NT2/D1 (cell line): ENCODE measurements at regions not wholly inside any gene's neighbourhood (a gene's known extent, or its start where the extent isn't known, plus 50 kb on each side); places are given as distances from the start of the nearest gene placed in this dataset.
"Not testable (repeated sequence)": the region's sequence is repeated elsewhere in the genome, so short reads cannot be mapped to it uniquely, and the experiment has no call there.

Experiments
- DNase-seq: peaks from one replicate; pipeline ENCODE4 v3.0.0-alpha.2; 2011; ENCODE audit warnings: low read depth, low spot score
- H3K27me3 ChIP-seq: 2 replicates; pipeline ENCODE4 v1.6.0; 2011; ENCODE audit warnings: mild to moderate bottlenecking; ENCODE audit not compliant: insufficient read length, insufficient read depth
- H3K36me3 ChIP-seq: 2 replicates; pipeline ENCODE4 v1.6.1; 2011; ENCODE audit warnings: mild to moderate bottlenecking, low read length, mixed read lengths; ENCODE audit not compliant: insufficient read depth, insufficient read length
- H3K4me1 ChIP-seq: 2 replicates; pipeline ENCODE4 v1.5.1; 2011; ENCODE audit not compliant: insufficient read depth, insufficient read length
- H3K4me3 ChIP-seq: 2 replicates; pipeline ENCODE4 v1.5.1; 2011; ENCODE audit warnings: low read depth; ENCODE audit not compliant: insufficient read length
- H3K9ac ChIP-seq: 2 replicates; pipeline ENCODE4 v1.6.0; 2011; ENCODE audit warnings: low read depth; ENCODE audit not compliant: insufficient read length
- H3K9me3 ChIP-seq: 2 replicates; pipeline ENCODE4 v1.5.1; 2011; ENCODE audit warnings: mild to moderate bottlenecking, low read length; ENCODE audit not compliant: insufficient read depth
- SUZ12 ChIP-seq: IDR thresholded peaks from 2 replicates; pipeline ENCODE4 v1.6.1; 2011; ENCODE audit not compliant: insufficient read length, insufficient read depth; ENCODE audit errors: extremely low read depth
- YY1 ChIP-seq: IDR thresholded peaks from 2 replicates; pipeline ENCODE4 v1.6.1; 2011; ENCODE audit not compliant: insufficient read length, insufficient read depth
- ZNF274 ChIP-seq: IDR thresholded peaks from 2 replicates; pipeline ENCODE4 v1.6.1; 2011; ENCODE audit warnings: mild to moderate bottlenecking, low read depth, low read length

GRCh38 chr5:155696362-155696761, 630.6 kb upstream of the SGCD start:
- H3K4me3 ChIP-seq, result no peak overlapping the region
- DNase-seq, result no peak
- no peaks in the 10 kb centered on the region for H3K4me1 ChIP-seq
- no peaks in the 10 kb centered on the region for H3K36me3 ChIP-seq
- TF ChIP-seq YY1 (no peak), ZNF274 (no peak), SUZ12 (no peak)
- no peak overlapping the region for H3K9ac ChIP-seq
- H3K9me3 ChIP-seq, result no peaks in the 10 kb centered on the region
- H3K27me3 ChIP-seq, result no peaks in the 10 kb centered on the region

- Histone ChIP-seq H3K4me1 (no peaks in the 10 kb centered on the region), H3K9ac (no peak overlapping the region), H3K27me3 (no peaks in the 10 kb centered on the region), H3K4me3 (no peak overlapping the region), H3K36me3 (no peaks in the 10 kb centered on the region), H3K9me3 (no peaks in the 10 kb centered on the region)
- TF ChIP-seq ZNF274 (no peak), SUZ12 (no peak), YY1 (no peak)
- no peak for DNase-seq
Measured at GRCh38 chr5:155697236-155697635, 629.7 kb upstream of the SGCD start.

- Histone ChIP-seq H3K9me3 (no peaks in the 10 kb centered on the region), H3K27me3 (no peaks in the 10 kb centered on the region), H3K4me3 (no peak overlapping the region), H3K36me3 (no peaks in the 10 kb centered on the region), H3K4me1 (no peaks in the 10 kb centered on the region), H3K9ac (no peak overlapping the region)
- peak; percentile 1 for DNase-seq
- no peak for TF ChIP-seq ZNF274
- no peak for TF ChIP-seq YY1
- TF ChIP-seq SUZ12, result no peak
Measured at GRCh38 chr5:155699385-155699784, 627.6 kb upstream of the SGCD start.

GRCh38 chr5:155700333-155700732, 626.6 kb upstream of the SGCD start:
- TF ChIP-seq SUZ12 (no peak), ZNF274 (no peak), YY1 (no peak)
- no peak overlapping the region for H3K4me3 ChIP-seq
- H3K9ac ChIP-seq, result no peak overlapping the region
- H3K27me3 ChIP-seq, result no peaks in the 10 kb centered on the region
- H3K36me3 ChIP-seq, result no peaks in the 10 kb centered on the region
- DNase-seq, result peak; percentile 16
- no peaks in the 10 kb centered on the region for H3K4me1 ChIP-seq
- no peaks in the 10 kb centered on the region for H3K9me3 ChIP-seq

- TF ChIP-seq YY1, result no peak
- TF ChIP-seq SUZ12, result no peak
- TF ChIP-seq ZNF274, result no peak
- no peaks in the 10 kb centered on the region for H3K27me3 ChIP-seq
- no peak overlapping the region for H3K9ac ChIP-seq
- no peak overlapping the region for H3K4me3 ChIP-seq
- no peaks in the 10 kb centered on the region for H3K36me3 ChIP-seq
- no peak for DNase-seq
- H3K4me1 ChIP-seq, result no peaks in the 10 kb centered on the region
- H3K9me3 ChIP-seq, result no peaks in the 10 kb centered on the region
Measured at GRCh38 chr5:155711882-155712281, 615.1 kb upstream of the SGCD start.

- DNase-seq, H3K4me3 ChIP-seq: not testable (repeated sequence)
Measured at GRCh38 chr5:155714435-155714834, 612.5 kb upstream of the SGCD start.

GRCh38 chr5:155726267-155726666, 600.7 kb upstream of the SGCD start:
- no peaks in the 10 kb centered on the region for H3K9me3 ChIP-seq
- no peak overlapping the region for H3K4me3 ChIP-seq
- H3K27me3 ChIP-seq, result peaks cover 75% of the 10 kb centered on the region
- DNase-seq, result peak; percentile 35
- H3K36me3 ChIP-seq, result no peaks in the 10 kb centered on the region
- no peaks in the 10 kb centered on the region for H3K4me1 ChIP-seq
- no peak overlapping the region for H3K9ac ChIP-seq
- TF ChIP-seq ZNF274, result no peak
- no peak for TF ChIP-seq YY1
- no peak for TF ChIP-seq SUZ12

More at GRCh38 chr5:155714435-155714834, 612.5 kb upstream of the SGCD start:
- not testable (repeated sequence) for H3K9ac ChIP-seq, H3K27me3 ChIP-seq, H3K9me3 ChIP-seq, H3K4me1 ChIP-seq, H3K36me3 ChIP-seq

GRCh38 chr5:155727512-155728145, 599.3 kb upstream of the SGCD start:
- no peaks in the 10 kb centered on the region for H3K9me3 ChIP-seq
- no peak for DNase-seq
- H3K4me1 ChIP-seq, result no peaks in the 10 kb centered on the region
- TF ChIP-seq SUZ12, result no peak
- no peak for TF ChIP-seq YY1
- TF ChIP-seq ZNF274, result no peak
- H3K4me3 ChIP-seq, result peak overlapping the region; percentile 61
- H3K9ac ChIP-seq, result peak overlapping the region; percentile 42
- H3K27me3 ChIP-seq, result peaks cover 88% of the 10 kb centered on the region
- H3K36me3 ChIP-seq, result no peaks in the 10 kb centered on the region
